ENCODE measurements at regions not wholly inside any gene's neighbourhood (a gene's known extent, or its start where the extent isn't known, plus 50 kb on each side); places are given as distances from the start of the nearest gene placed in this dataset.

DNA sequence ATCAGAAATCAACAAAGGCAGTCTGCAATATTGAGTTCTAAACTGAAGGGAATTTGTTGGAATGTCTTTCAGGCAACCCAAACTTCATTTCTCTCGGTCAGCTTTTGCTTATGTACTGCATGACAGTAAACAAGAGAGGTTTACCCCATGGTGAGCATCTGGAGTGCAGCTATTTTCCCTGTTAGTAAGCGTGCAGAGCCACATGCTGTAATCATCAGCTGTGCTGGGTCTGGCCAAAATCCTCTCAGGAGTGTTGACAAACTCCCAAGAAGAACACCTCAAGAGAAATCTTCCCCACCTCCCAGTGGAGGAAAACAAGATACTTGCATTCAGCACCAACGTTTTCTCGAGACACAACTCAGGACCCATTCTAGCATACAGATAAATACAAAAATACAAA is 83.6 kb upstream of the ADAMTSL1 start:
- DNase-seq (ENCODE audit: low read depth in 2 of 2): peak; percentile 50 to 57

DNA sequence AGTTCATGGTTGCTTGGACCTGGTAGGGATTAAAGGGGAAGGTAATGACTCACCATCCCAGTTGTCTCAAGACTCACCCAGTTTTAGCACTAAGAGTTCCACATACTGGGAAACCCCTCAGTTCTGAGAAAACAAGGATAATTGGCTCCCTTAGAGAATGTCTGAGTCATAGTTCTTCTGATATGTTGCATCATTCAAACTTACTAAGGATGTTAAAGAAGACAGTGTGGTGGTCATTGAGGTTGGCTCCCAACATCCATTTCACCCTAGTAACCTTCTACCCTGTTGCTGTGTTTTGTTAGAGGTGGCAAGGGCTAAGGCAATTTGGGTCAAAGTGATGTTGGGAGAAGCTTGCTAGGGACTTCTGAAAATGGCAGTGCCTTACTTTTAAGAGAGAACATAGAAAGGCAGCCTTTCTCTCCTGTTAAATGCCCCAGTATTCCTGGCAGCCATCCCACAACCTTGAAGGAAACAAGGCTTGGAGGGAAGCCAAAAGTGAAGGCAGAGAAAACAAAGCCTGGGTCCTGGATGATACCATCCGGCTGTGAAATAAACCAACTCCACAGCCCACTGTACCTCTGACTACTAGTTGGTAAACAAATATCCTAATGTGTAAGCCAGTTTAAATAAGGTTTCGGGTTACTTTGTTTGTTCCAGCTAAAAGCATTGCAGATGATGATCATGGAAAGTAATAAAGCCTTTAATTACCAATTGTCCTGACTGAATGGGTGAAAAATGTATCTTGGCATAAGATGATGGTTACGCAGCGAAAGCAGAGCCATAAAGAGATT is 80.4 kb upstream of the ADAMTSL1 start:
- peak; percentile 82 to 83 for DNase-seq (ENCODE audit: low read depth in 2 of 2)

DNA sequence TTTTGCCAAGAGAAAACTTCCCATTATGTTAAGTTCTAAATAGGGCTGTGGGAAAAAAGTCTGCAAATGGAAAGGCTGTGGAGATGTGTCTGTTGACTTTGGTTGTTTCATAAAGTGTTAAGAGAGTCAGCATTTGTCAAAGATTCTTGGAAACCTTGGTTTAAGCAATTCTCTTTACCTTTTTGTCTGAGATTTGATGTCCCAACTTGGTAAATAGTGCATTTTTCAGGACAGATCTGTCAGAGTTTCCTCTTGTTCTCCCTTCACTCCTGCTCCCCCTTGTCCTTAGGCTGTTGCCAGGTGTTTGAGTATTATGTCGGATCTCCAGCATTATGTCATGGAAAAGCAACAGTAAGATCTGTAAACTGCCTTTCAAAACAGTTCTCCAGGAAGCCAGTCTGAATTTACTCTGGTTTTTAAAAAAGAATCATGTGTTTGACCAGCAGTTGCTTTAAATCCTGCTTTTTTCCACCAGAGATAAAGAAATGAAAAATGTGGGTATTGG is 79.1 kb upstream of the ADAMTSL1 start:
- DNase-seq (ENCODE audit: low read depth in 2 of 2): no peak

DNA sequence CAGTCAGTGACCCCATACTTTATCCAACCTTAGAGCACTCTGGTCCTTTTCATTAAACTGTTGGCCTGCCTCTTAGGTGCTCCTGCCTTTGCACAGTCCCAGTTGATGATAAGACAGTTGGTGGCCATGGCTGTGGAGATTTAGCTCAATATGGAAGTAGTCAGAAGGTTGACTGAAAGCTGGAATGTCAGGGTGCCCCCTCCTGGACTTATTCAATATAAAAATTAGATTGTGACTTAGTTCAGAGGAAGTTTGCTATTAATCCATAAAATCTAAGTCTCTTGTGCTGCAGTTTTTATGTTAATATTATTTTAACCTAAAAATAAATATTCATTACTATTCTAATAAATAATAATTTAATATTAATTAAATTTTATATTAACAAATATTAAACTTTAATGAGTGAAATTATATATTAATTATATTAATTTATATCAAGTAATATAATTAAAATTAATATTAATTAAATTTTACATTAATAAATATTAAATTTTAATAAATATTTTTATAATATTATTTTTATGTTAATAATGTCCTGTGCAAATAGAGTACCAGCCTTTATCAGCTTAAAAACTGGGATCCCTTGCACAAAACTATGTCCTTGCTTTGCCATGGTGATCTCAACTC is 77.7 kb upstream of the ADAMTSL1 start:
- DNase-seq (ENCODE audit: low read depth in 2 of 2): no peak

DNA sequence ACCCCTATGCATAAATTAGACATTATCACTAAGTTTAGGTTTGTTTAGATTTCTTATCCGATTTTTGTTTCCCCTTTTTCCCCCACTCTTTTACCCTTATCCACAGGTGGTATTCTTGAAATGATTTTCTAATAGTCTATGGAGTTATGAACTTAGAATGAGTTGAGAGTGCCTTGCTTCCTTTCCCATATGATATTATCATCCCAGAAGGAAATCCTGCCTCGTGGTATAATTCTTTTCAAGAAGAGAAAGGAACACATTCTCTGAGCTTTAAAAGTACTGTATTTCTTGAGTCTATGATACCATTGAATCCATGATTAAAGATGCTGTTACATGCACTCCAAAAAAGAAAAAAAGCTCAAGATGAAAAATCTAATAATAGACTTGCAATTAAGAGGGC is 76.9 kb upstream of the ADAMTSL1 start:
- DNase-seq (ENCODE audit: low read depth in 2 of 2): no peak

DNA sequence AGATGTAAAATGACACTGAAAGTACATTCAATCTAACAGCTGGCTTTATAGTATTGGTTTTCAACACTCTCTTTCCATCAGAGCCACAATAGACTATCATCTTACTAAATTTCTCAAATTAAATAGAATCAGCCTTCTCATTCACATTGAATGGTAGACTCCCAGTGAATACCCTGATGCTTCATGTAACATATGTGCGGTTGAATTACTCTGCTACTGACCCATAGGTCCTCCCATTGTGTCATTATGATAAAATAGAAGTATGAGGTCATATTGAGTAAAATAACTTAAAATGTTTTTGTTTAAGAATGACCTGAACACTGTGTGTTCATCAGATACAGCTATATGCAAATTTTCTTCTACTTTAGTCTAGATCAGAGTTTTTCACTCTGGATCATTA is 75.9 kb upstream of the ADAMTSL1 start:
- DNase-seq (ENCODE audit: low read depth in 2 of 2): no peak

DNA sequence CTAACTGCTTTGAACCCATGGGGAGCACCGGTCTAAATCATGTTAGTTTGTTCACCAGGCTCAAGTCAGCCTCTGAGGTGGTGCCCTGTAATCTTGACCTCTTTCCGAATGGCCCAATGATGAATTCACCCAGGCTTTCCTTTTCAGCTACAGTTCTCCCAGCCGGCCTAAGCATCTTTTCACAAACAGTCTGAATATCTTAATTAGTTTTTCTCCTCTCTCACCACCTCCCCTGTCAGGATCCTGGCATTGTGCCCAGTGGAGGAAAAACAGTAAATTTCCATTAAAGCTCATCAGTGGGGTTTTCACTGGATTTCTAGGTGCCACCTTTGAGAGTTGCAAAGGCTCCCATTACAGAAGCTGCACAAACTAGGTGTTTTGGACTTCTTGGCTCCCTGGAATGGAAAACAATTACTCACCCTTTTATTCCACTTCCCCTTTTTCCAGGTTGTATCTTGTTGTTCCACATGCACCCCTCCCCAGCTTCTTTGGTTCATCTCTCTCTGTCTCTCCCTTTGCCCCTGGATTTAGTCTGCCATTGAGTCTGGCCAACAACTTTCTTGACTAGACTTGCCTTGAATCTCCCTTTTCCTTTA is 69.4 kb upstream of the ADAMTSL1 start:
- no peak for DNase-seq (ENCODE audit: low read depth in 2 of 2)

DNA sequence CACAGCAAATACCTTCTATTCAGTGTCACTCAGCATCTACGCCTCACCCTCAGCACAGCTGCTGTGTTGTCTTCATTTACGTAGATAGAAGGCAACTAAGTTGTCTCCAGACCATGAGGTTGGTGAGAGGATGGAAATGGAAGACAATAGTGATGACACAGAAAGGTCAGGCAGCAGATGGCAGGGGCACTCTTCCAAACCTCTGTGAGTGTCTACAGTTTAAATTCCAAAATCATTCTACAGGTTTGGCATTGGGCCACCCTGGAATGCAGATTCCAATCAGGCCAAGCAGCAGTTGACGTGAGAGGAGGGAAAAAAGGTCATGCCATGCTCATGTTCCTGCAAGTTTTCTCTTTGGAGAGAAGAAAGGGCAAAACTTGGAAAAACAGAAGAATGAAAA is 68.7 kb upstream of the ADAMTSL1 start:
- peak in 1 of 2 experiments; percentile 25 for DNase-seq (ENCODE audit: low read depth in 2 of 2)

DNA sequence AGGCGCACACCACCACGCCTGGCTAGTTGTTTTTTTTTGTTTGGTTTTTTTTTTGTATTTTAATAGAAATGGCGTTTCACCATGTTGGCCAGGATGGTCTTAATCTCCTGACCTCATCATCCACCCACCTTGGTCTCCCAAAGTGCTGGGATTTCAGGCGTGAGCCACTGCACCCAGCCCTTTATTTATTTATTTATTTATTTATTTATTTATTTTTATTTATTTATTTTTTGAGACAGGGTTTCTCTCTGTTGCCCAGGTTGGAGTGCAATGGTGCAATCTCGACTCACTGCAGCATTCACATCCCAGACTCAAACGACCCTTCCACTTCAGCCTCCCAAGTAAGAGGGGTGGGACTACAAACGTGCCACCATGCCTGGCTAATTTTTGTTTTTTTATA is 63.0 kb upstream of the ADAMTSL1 start:
- DNase-seq (ENCODE audit: low read depth in 2 of 2): no peak

DNA sequence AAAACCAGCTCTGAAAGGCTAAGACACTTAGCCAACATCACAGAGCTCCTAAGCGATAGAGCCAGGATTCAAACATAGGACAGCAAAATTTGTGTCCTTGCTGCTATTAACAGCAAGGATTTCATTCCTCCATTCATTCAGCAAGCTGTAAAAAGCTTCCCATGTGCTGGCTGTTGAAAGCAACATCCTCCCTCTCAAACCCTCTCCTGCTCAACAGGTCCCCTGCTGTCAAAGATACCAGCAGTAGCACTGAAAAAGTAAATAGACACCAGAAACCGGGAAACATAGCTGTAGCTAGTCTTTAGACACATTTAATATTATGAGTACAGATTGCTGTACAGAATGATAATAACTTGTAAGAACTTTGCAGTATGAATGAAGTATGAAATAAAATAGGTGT is 52.6 kb upstream of the ADAMTSL1 start:
- DNase-seq (ENCODE audit: low read depth in 2 of 2): no peak

DNA sequence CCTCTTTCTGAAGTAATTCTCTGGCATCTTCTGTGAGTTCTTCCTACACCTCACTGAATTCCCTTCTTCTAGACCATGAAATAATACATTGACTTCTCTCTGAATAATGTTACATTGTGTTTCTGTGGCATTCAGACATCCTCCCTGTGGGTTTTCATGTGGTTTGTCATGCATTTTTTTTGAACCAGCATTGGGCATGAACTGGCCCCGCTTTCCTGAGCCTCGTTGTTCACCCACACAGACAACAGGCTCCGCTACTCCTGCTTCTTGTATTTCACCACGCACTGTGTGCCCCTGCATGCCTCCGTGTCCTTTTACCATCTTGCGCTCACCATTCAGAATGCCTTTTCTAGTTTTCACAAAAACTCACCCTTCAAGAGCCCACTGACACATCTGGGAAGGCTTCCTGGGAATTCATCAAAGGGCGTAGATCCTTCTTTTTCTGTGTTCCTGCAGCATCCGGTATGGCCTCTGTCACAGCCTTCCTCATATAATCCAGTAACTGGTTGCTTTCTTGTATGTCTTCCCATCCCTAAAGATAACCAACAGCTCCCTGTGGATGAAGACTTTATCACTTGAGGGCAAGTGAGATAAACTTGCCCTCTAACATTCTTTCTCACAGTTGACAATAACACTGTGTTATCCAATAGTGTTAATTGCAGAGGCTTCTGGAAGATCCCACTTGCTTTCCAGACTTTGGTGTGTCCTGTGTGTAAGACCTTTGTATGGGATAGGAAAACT is 51.5 kb upstream of the ADAMTSL1 start:
- DNase-seq (ENCODE audit: low read depth in 2 of 2): no peak

DNA sequence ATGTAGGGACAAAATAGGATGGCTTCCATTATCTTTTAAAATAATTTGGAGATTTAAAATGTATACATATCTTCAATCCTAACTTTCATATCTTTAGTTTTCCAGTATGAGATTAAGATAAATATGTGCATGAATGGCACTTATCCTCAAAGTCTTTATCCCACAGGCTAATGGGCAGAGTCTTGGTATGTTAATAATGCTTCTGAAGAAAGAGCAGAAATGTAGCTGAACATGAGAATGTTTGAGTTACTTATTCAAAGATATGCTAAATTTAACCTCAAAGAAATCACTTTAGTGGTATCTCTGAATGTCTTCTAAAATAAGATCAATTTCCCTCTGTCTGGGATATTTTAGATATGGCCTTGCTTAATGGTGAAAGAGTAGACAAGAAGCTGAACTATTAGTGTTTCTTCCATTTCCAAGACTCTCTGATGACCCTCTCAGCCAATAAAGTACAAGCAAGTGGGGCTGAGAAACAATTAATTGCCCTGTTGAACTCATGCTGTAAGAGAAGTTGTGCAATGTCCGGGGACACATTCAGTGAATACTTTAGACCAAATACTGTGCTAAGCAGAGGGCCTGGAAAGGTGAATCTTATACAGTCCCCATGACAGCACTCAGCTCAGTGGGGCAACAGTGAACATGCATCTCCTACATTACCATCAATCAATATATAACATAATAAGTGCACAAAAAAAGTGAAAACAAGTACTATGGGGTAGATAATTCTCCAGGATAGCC is 50.0 kb upstream of the ADAMTSL1 start:
- no peak for DNase-seq (ENCODE audit: low read depth in 2 of 2)
